NB4 (cell line): ENCODE measurements at regions not wholly inside any gene's neighbourhood (a gene's known extent, or its start where the extent isn't known, plus 50 kb on each side); places are given as distances from the start of the nearest gene placed in this dataset.

Source experiments
- DNase-seq: peaks from one replicate; pipeline ENCODE4 v3.0.0; 2010; ENCODE audit warnings: low read depth
- H3K4me3 ChIP-seq: one replicate; pipeline ENCODE4 v1.5.1; 2011; ENCODE audit warnings: mild to moderate bottlenecking, low read depth, low read length, moderate library complexity
- CTCF ChIP-seq: IDR thresholded peaks from one replicate; pipeline ENCODE4 v1.5.1; 2012; ENCODE audit warnings: low read depth, low read length
- MAX ChIP-seq: IDR thresholded peaks from 2 replicates; pipeline ENCODE4 v1.6.1; 2011; ENCODE audit warnings: low read depth, low read length
- MYC ChIP-seq: IDR thresholded peaks from 2 replicates; pipeline ENCODE4 v1.6.1; 2011; ENCODE audit warnings: low read depth, low read length
- POLR2A ChIP-seq: IDR thresholded peaks from 2 replicates; pipeline ENCODE4 v1.6.1; 2011; ENCODE audit warnings: mild to moderate bottlenecking; ENCODE audit not compliant: insufficient read length; ENCODE audit errors: extremely low read depth

GRCh38 chr11:131288521-131289091 is 81.8 kb upstream of the NTM start:
- no peak for DNase-seq
- TF ChIP-seq POLR2A: no peak
- TF ChIP-seq MYC: no peak
- TF ChIP-seq MAX: no peak
- TF ChIP-seq CTCF: no peak
- H3K4me3 ChIP-seq: no peak overlapping the region

GRCh38 chr11:131290185-131290584 is 80.2 kb upstream of the NTM start:
- TF ChIP-seq MYC (no peak), POLR2A (no peak), CTCF (no peak), MAX (no peak)
- no peak for DNase-seq
- H3K4me3 ChIP-seq: no peak overlapping the region

GRCh38 chr11:131295986-131296385 is 74.4 kb upstream of the NTM start:
- H3K4me3 ChIP-seq: no peak overlapping the region
- TF ChIP-seq MAX (no peak), POLR2A (no peak), MYC (no peak), CTCF (no peak)
- DNase-seq: no peak

- no peak overlapping the region for H3K4me3 ChIP-seq
- no peak for TF ChIP-seq MYC
- TF ChIP-seq POLR2A: no peak
- TF ChIP-seq CTCF: no peak
- no peak for TF ChIP-seq MAX
- no peak for DNase-seq
These were observed 73.0 kb upstream of the NTM start for GRCh38 chr11:131297441-131297840.

GRCh38 chr11:131299598-131300438 is 70.6 kb upstream of the NTM start:
- H3K4me3 ChIP-seq: no peak overlapping the region
- no peak for DNase-seq
- no peak for TF ChIP-seq MAX
- TF ChIP-seq POLR2A: no peak
- TF ChIP-seq CTCF: no peak
- no peak for TF ChIP-seq MYC
